ENCODE measurements at regions not wholly inside any gene's neighbourhood (a gene's known extent, or its start where the extent isn't known, plus 50 kb on each side); places are given as distances from the start of the nearest gene placed in this dataset.
A peak's percentile ranks its signal among the peaks of the same experiment; 100 is the strongest.

DNA sequence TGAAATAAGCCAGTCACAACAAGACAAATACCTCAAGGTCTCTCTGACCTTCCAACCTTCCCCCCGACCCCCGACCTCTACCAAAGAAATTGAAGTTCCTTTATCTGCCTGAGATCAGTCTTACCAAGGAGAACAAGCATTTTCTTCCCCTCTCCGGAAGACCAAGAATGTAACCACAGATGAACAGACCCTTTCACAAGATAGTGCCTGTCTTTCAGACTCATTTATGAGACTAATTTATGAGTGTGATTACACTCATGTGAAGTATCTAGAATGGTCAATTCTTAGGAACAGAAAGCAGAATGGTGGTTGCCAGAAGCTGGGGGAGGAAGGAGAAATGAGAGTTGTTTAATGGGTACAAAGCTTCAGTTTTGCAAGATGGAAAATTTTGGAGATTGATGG is 108.9 kb upstream of the MKLN1 start:
- H3K9me3 ChIP-seq (ENCODE audit: low read depth, low read length): no peaks in the 10 kb centered on the region
- no peaks in the 10 kb centered on the region for H3K27me3 ChIP-seq (ENCODE audit: insufficient read depth, low read length)
- H3K4me3 ChIP-seq (ENCODE audit: low read length): no peak overlapping the region
- H3K4me1 ChIP-seq (ENCODE audit: insufficient read depth, low read length): peaks cover 25% of the 10 kb centered on the region

DNA sequence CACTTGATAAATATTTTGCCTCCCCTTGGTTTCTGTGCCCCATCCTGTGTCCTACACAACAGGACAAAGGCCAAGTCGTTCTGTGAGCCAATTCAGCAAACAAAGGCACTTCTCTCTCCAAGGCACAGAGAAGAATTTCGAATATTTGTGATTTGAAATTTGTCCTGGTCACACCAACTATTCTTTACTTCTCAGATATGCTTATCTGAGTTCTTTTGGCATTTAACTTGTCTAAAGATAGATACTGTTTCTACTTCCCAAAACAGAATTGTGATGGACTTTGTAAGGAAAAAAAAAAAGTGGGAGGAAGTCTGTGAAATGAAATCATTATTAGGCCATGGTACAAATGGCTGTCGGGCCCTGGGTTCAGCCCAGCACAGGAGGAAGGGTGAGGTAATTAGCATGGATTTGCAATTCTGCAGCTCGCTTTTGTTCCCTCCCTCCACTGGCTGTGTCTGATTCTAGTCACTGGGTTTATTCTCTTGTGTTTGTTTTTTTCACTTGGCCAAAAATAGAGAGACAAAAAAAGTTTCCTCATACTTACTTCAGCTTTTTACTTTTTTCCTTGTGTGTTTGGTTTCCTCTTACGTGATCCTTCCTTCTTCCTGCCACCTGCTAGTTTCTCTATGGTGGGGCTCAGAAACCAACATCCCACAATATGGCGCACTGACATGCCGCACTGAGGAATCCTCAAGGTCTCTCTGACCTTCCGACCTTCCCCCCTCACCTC is 108.2 kb upstream of the MKLN1 start:
- H3K27me3 ChIP-seq (ENCODE audit: insufficient read depth, low read length): no peaks in the 10 kb centered on the region
- H3K4me3 ChIP-seq (ENCODE audit: low read length): no peak overlapping the region
- H3K9me3 ChIP-seq (ENCODE audit: low read depth, low read length): no peaks in the 10 kb centered on the region
- peaks cover 25% of the 10 kb centered on the region for H3K4me1 ChIP-seq (ENCODE audit: insufficient read depth, low read length)

DNA sequence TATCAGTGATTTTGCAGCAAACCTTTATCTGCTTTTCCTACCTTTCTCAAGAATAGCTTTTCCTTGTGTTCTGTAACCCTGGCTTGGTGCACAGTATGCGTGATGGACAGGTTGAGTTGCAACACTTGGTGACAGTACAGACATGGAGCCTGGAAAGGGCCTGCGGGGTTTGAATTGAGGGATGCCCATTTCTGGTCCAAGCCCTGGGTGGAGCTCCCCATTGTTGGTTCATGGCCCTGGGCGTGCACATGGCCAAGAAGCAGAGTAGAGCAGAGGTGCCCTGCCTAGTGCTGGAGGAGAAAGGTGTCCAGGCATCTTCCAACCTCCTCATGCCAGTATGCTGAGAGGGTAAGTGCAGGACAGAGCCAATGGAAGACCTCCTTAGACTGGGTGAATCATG is 106.6 kb upstream of the MKLN1 start:
- Histone ChIP-seq H3K27me3 (ENCODE audit: insufficient read depth, low read length) (no peaks in the 10 kb centered on the region), H3K9me3 (ENCODE audit: low read depth, low read length) (no peaks in the 10 kb centered on the region), H3K4me1 (ENCODE audit: insufficient read depth, low read length) (peaks cover 25% of the 10 kb centered on the region), H3K4me3 (ENCODE audit: low read length) (no peak overlapping the region)

DNA sequence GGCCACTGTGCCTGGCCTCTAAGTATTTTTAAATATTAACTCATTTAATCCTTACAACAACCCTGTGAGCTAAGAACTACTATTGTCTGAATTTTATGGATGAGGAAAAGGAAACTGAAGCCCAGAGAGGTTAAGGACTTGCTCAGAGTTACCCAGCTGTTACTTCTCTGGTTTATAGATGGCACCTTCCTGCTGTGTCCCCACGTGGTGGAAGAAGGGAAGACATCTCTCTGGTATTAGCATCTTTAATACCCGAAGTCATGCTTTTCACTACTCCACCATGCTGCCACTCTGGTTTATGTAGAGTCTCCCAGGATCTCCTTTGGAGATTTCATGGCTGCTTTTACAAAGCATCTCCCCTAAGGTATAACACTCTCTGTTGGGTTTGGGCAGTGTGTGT is 105.5 kb upstream of the MKLN1 start:
- H3K4me1 ChIP-seq (ENCODE audit: insufficient read depth, low read length): peaks cover 25% of the 10 kb centered on the region
- no peaks in the 10 kb centered on the region for H3K9me3 ChIP-seq (ENCODE audit: low read depth, low read length)

DNA sequence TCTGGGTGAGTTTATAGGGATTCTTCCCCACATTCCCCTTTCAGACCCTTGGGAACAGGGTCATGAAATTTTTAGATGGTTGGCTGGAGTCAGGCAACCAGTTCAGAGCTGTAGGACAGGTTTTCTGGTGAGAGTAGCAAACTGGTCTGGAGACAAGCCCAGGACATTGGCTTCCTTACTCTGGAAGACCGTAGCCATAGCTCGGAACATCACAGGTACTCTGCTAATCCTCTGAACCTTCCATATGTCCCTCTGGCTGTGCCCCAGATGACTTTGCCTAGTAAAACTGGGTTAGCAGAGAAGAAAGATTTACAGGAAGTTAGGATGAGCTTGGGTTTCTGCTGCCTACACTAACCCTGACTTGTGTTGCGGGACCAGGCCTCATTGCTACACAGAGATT is 104.5 kb upstream of the MKLN1 start:
- Histone ChIP-seq H3K27me3 (ENCODE audit: insufficient read depth, low read length) (no peaks in the 10 kb centered on the region), H3K9me3 (ENCODE audit: low read depth, low read length) (no peaks in the 10 kb centered on the region), H3K4me3 (ENCODE audit: low read length) (no peak overlapping the region), H3K4me1 (ENCODE audit: insufficient read depth, low read length) (peaks cover 21% of the 10 kb centered on the region)

More for the DNA sequence above, 105.5 kb upstream of the MKLN1 start:
- Histone ChIP-seq H3K4me3 (ENCODE audit: low read length) (no peak overlapping the region), H3K27me3 (ENCODE audit: insufficient read depth, low read length) (no peaks in the 10 kb centered on the region)

DNA sequence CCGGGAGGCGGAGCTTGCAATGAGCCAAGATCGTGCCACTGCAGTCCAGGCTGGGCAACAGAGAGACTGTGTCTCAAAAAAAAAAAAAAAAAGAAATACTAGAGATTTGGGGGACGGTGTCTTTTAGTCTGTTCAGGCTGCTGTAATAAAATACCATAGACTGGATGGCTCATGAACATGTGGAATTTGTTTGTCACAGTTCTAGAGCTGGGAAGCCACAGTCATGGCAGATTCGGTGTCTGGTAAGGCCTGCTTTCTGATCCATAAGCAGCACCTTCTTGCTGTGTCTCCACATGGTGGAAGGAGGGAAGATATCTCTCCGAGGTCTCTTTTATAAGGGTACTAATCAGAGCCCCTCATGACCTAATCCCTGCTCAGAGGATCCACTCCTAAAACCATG is 102.7 kb upstream of the MKLN1 start:
- H3K27me3 ChIP-seq (ENCODE audit: insufficient read depth, low read length): no peaks in the 10 kb centered on the region
- H3K4me1 ChIP-seq (ENCODE audit: insufficient read depth, low read length): peaks cover 3% of the 10 kb centered on the region
- no peaks in the 10 kb centered on the region for H3K9me3 ChIP-seq (ENCODE audit: low read depth, low read length)
- H3K4me3 ChIP-seq (ENCODE audit: low read length): no peak overlapping the region

DNA sequence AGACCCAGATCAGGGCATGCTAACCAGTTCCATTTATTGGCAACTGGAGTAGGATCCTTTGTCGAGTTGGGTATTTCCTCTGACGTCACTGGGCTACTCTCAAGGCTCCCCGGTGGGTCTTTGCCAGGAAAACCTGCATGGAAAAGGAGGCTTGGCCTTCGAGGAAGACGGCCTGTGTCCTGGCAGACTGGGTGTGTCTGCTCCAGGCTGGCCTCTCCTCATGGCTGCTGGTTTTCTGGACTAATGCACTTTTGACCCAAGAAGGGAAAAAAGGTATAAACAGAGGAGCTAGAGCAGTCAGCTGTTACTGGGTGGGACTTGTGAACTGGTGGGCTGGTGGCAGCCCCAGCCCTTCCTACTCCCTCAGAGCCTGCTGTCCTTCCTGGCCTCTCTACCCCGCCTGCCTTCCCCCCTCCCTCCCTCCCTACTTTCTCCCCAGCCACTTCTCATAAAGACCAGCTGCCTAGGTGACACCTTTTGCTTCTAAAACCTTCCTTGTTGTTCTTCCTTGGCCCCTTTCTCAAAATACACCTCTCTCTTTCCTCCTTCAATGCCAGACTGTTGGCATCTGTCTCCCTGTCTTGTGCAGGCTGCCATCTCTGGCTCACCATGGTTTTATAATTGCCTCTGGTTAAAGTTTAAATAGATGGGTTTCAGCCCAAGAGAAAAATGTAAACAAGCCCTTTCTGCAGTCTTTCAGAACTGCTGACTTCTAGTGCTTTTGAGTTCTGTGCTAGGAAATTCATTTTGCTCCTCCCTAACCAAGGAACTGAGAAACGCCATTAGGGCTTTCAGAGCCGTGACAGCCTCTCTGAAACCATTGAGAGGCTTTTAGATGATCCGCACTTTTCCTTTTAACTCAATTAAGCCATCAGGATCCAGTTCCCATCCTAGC is 101.8 kb upstream of the MKLN1 start:
- Histone ChIP-seq H3K4me1 (ENCODE audit: insufficient read depth, low read length) (peaks cover 9% of the 10 kb centered on the region), H3K4me3 (ENCODE audit: low read length) (no peak overlapping the region), H3K9me3 (ENCODE audit: low read depth, low read length) (no peaks in the 10 kb centered on the region), H3K27me3 (ENCODE audit: insufficient read depth, low read length) (no peaks in the 10 kb centered on the region)

DNA sequence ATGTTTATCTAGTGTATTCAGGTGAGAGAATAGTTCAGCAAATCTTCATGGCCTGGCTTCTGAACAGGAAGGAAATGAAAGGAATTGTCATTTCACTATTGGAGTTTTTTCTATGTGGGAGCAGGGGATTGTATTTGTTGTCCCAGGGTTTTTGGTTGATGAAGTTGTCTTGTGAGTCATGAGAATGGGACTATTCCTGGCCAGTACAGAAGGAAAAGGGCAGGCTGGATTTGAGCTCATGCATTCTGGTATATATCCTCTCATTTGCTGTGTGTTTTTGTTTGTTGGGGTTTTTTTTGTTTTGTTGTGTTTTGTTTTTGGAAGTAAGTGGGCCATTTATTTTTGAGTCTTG is 101.2 kb upstream of the MKLN1 start:
- Histone ChIP-seq H3K4me1 (ENCODE audit: insufficient read depth, low read length) (peaks cover 15% of the 10 kb centered on the region), H3K4me3 (ENCODE audit: low read length) (no peak overlapping the region), H3K27me3 (ENCODE audit: insufficient read depth, low read length) (no peaks in the 10 kb centered on the region), H3K9me3 (ENCODE audit: low read depth, low read length) (no peaks in the 10 kb centered on the region)

DNA sequence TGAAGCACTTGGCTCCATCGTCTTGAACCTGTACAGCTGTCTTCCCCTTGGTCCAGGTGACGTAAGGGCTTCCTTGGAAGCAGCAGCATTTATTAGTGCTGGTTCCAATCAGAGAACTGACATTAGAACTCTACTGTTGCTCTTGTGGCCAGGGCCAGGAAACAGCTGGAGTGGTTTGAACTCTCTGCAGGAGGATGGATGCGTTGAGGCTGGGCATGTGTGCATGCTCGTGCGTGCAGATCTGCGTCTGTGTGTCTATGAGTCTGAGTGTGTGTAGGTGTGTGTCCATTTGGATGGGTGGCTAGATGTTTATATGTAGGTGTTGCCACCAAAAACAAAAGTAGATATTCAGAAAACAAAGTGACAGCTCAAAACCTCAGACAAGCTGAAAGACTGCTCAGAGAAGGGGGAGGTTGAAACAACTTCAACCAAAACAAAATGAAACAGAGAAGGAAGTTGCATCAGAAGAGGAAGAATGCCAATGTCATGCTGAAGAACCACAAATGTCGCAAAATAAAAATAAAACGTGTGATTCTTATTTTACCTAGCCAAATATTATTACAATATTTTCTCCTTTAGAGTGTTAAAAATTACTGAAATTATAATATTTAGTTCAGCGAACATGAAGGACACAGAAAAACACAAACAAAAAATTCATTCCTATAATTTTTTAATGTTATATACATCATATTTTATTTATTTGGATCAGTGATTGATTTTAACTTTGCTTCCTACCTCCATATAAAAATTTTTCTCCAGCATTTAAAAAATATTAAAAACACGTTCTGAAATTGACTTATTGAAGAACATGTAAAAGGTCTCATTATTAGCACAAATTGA is 96.1 kb upstream of the MKLN1 start:
- peak overlapping the region; percentile 26 for H3K4me3 ChIP-seq (ENCODE audit: low read length)

DNA sequence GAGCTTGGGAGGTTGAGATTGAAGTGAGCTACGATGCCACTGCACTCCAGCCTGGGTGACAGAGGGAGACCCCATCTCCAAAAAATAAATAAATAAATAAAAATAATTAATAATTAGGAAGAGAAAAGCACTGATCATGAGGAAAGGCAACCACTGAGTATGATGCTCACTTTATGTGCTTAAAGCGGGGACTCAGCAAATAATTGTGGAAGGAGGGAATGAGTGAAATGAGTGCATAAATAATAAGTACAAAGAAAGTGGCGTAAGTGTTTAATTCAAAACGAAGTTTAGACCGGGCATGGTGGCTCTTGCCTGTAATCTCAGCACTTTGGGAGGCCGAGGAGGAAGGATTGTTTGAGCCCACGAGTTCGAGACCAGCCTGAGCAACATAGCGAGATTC is 94.9 kb upstream of the MKLN1 start:
- no peaks in the 10 kb centered on the region for H3K27me3 ChIP-seq (ENCODE audit: insufficient read depth, low read length)
- H3K4me1 ChIP-seq (ENCODE audit: insufficient read depth, low read length): peaks cover 46% of the 10 kb centered on the region
- H3K4me3 ChIP-seq (ENCODE audit: low read length): no peak overlapping the region
- no peaks in the 10 kb centered on the region for H3K9me3 ChIP-seq (ENCODE audit: low read depth, low read length)

More for the DNA sequence above, 96.1 kb upstream of the MKLN1 start:
- Histone ChIP-seq H3K9me3 (ENCODE audit: low read depth, low read length) (no peaks in the 10 kb centered on the region), H3K4me1 (ENCODE audit: insufficient read depth, low read length) (peaks cover 41% of the 10 kb centered on the region), H3K27me3 (ENCODE audit: insufficient read depth, low read length) (no peaks in the 10 kb centered on the region)

DNA sequence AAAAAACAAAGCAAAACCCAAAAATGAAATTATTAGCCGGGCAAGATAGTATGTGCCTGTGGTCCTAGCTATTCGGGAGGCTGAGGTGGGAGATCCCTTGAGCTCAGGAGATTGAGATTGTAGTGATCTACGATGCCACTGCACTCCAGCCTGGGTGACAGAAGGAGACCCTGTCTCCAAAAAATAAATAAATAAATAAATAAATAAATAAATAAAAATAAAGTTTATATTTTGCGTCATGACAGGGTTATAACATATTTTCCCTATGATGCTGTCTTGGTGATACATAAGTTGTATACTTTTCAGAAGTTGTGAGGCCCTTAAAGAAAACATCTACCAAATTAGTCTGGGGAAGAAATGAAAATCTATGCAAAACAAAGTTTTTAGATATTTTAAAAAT is 94.5 kb upstream of the MKLN1 start:
- Histone ChIP-seq H3K9me3 (ENCODE audit: low read depth, low read length) (no peaks in the 10 kb centered on the region), H3K4me3 (ENCODE audit: low read length) (no peak overlapping the region), H3K4me1 (ENCODE audit: insufficient read depth, low read length) (peaks cover 48% of the 10 kb centered on the region), H3K27me3 (ENCODE audit: insufficient read depth, low read length) (no peaks in the 10 kb centered on the region)

DNA sequence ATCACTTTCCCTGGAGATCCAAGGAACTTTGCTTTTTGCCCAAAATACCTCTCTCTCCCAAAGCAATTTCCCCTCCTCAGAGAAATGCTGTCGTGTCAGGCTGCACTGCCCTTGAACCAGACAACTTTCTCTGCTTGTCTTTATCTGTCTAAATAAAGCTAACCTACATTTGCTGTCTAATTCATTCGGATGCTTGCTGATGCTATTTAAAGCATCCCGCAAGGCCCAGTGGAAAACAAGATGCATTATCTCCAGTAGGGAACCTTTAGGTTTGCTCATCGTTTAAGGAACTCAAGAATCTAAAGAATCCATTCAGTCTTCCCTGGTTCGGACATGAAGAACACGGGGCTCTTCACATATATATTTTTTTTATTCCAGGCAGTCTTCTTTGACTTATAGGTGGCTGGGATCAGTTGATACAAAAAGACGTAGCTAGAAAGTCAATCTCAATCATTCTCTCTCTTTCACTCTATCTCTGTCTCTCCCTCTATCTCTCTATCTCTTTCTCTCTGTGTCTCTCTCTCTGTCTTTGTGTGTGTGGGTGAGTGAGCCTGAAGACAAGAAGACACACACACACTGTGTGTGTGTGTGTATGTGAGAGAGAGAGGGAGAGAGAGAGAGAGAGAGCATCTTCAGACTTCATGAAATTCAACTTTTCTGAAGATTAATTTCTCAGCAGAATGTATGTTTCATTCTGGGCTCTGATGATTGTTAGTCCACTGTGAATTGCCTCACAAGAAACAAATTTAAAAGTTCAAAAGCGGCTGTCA is 92.8 kb upstream of the MKLN1 start:
- H3K27me3 ChIP-seq (ENCODE audit: insufficient read depth, low read length): no peaks in the 10 kb centered on the region
- H3K4me1 ChIP-seq (ENCODE audit: insufficient read depth, low read length): peaks cover 55% of the 10 kb centered on the region
- H3K9me3 ChIP-seq (ENCODE audit: low read depth, low read length): no peaks in the 10 kb centered on the region
- H3K4me3 ChIP-seq (ENCODE audit: low read length): no peak overlapping the region

DNA sequence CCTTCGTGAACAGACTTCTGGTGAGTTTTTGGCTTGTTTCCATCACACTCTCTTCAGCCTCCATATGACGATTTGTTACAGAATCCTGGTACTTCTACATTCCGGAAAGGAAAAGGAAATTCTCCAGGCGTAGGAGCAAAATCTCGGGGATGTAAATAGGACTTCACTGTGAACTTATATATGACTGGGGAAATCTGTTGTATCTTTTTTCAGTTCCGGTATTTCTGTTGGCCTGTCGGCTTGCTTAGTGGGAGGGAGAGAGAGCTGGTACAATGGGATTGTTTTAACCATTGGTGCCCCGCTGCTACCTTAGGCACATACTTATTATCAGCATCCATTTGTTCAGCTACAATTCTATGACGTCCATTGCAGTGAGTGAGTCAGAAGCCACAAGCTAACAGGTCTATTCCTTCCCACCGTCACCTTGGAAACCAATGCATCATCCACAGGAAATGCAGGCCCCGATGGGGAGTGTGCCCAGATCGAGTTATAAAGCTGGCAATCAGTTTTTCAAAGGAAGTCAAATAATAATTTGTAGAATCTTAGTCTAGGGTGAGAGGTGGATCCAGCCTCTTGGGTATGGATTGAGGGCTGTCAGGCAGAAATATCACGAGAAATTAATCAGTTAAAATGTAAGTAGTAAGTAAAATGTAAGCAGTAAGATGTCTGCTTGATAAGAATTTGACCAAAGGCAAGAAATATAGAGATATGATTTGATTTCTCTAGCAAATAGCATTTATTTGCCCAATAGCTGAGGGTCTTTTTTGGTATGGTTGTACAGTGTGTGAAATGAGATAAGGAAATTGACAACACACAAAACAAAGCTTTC is 92.0 kb upstream of the MKLN1 start:
- Histone ChIP-seq H3K4me3 (ENCODE audit: low read length) (no peak overlapping the region), H3K9me3 (ENCODE audit: low read depth, low read length) (no peaks in the 10 kb centered on the region), H3K4me1 (ENCODE audit: insufficient read depth, low read length) (peaks cover 48% of the 10 kb centered on the region), H3K27me3 (ENCODE audit: insufficient read depth, low read length) (no peaks in the 10 kb centered on the region)

DNA sequence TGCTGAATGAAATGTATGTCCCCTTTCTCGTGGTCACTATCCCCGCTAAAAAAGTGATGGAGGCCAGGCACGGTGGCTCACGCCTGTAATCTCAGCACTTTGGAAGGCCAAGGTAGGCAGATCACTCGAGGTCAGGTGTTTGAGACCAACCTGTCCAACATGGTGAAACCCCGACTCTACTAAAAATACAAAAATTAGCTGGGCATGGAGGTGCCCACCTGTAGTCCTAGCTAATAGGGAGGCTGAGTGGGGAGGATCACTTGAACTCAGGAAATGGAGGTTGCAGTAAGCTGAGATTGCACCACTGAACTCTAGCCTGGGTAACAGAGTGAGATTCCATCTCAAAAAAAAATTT is 91.4 kb upstream of the MKLN1 start:
- Histone ChIP-seq H3K27me3 (ENCODE audit: insufficient read depth, low read length) (no peaks in the 10 kb centered on the region), H3K9me3 (ENCODE audit: low read depth, low read length) (no peaks in the 10 kb centered on the region), H3K4me1 (ENCODE audit: insufficient read depth, low read length) (peaks cover 42% of the 10 kb centered on the region), H3K4me3 (ENCODE audit: low read length) (no peak overlapping the region)

All from mononuclear cell (primary cell).